ENCODE measurements at regions not wholly inside any gene's neighbourhood (a gene's known extent, or its start where the extent isn't known, plus 50 kb on each side); places are given as distances from the start of the nearest gene placed in this dataset.

GRCh38 chr6:137661601-137662000 is 167.4 kb upstream of the OLIG3 start:
- peak; percentile 26 for TF ChIP-seq CTCF (IDR thresholded peaks at IDR 0.05)
- Histone ChIP-seq H3K9me3 (no peaks in the 10 kb centered on the region), H3K27me3 (replicated peaks; ENCODE audit: insufficient read depth) (no peaks in the 10 kb centered on the region), H3K36me3 (no peaks in the 10 kb centered on the region), H3K4me1 (ENCODE audit: control insufficient read depth in 1 of 2, low read depth in 2 of 2) (no peaks in the 10 kb centered on the region), H3K4me3 (no peak overlapping the region), H3K27ac (no peak overlapping the region)
- DNase-seq (ENCODE audit: low spot score) (no peak), ATAC-seq (ENCODE audit: insufficient number of reproducible peaks, low FRiP score, low read depth) (no peak)

- no peak overlapping the region for H3K4me3 ChIP-seq
- no peak for ATAC-seq (ENCODE audit: insufficient number of reproducible peaks, low FRiP score, low read depth)
- H3K9me3 ChIP-seq: no peaks in the 10 kb centered on the region
- no peak for TF ChIP-seq CTCF (IDR thresholded peaks at IDR 0.05)
- no peaks in the 10 kb centered on the region for H3K4me1 ChIP-seq (ENCODE audit: control insufficient read depth in 1 of 2, low read depth in 2 of 2)
- H3K27me3 ChIP-seq (replicated peaks; ENCODE audit: insufficient read depth): no peaks in the 10 kb centered on the region
- no peaks in the 10 kb centered on the region for H3K36me3 ChIP-seq
- DNase-seq (ENCODE audit: low spot score): no peak
- no peak overlapping the region for H3K27ac ChIP-seq
These were observed 170.0 kb upstream of the OLIG3 start for GRCh38 chr6:137664183-137664582.

DNA sequence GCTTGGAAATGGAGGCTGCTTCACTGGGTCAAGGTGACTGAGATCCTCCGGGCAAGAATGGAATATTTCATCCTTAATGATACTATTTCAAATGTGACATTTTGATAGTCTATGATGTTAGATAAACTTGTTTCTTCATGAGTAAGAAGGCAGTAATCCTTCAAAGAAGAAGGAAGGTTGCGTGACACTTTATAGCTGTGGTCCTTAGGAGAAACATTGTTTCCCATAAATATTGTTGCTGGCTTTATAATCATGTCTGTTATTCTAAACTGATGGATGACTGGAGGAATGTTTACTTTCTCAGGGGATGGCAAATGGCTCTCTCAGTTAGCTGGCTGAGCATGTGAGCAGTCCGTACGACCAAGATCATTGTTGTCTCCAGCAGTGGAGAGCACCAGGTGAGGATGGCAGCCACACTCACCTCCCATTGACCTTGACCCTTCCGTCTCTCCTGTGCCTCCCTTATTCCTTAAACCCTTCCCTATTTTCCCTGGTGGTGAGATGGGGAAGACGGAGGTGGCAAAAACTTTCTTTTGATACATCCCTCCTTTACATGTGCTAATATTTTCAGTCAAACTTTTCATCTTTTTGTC is 171.2 kb upstream of the OLIG3 start:
- TF ChIP-seq CTCF (IDR thresholded peaks at IDR 0.05): no peak
- H3K27ac ChIP-seq: no peak overlapping the region
- no peak for ATAC-seq (ENCODE audit: insufficient number of reproducible peaks, low FRiP score, low read depth)

DNA sequence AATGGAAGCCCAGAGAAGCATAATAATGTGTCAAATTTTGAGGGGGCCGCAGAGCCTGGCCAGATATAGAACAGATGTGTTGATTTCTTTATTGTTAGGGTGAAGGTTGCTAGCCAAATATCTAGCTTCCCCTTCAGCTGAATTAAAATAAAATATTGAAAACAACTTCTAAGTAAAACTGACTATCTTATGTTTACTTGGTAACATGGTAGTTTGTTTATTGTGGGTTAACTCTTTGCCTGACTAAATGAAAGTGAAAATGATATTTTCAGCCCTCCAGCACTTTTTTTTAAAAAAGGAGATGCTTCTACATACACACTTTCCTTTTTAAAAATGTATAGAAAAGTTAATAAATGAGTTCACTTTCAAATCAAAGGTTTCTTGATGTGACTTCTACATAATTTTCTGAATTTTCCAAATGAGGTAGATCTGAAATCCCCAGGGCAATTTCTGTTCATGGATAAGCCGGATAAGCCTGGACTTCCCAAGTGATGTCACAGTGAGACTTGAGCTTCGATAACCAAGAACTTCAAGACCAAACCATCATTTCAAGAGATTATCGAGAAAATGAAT is 172.1 kb upstream of the OLIG3 start:
- H3K36me3 ChIP-seq: no peaks in the 10 kb centered on the region
- H3K27me3 ChIP-seq (replicated peaks; ENCODE audit: insufficient read depth): no peaks in the 10 kb centered on the region
- H3K4me3 ChIP-seq: no peak overlapping the region
- no peaks in the 10 kb centered on the region for H3K9me3 ChIP-seq
- ATAC-seq (ENCODE audit: insufficient number of reproducible peaks, low FRiP score, low read depth): no peak
- H3K4me1 ChIP-seq (ENCODE audit: control insufficient read depth in 1 of 2, low read depth in 2 of 2): no peaks in the 10 kb centered on the region
- no peak overlapping the region for H3K27ac ChIP-seq
- TF ChIP-seq CTCF (IDR thresholded peaks at IDR 0.05): no peak
- no peak for DNase-seq (ENCODE audit: low spot score)

More for the DNA sequence above, 171.2 kb upstream of the OLIG3 start:
- no peaks in the 10 kb centered on the region for H3K4me1 ChIP-seq (ENCODE audit: control insufficient read depth in 1 of 2, low read depth in 2 of 2)
- H3K36me3 ChIP-seq: no peaks in the 10 kb centered on the region
- no peaks in the 10 kb centered on the region for H3K27me3 ChIP-seq (replicated peaks; ENCODE audit: insufficient read depth)
- no peak for DNase-seq (ENCODE audit: low spot score)
- no peaks in the 10 kb centered on the region for H3K9me3 ChIP-seq
- H3K4me3 ChIP-seq: no peak overlapping the region

DNA sequence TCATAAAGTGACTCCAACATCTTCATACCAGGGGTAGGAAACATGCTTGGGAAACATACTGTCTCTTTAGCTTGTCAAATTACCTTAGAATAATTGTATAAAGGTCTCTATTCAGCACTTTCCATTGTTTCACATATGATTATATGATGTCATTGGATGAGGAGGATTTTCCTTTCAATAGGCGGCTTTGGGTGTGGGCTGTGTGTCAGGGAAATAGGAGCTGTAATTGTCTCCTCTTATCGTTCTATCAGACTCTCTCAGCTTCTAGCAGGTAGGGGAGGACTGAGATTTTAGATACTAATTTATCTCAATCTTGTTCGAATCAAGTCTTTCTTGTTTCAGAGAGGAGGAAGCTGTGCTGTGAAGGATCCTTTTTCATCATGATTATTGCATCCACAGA is 179.4 kb upstream of the OLIG3 start:
- DNase-seq (ENCODE audit: low spot score) (no peak), ATAC-seq (ENCODE audit: insufficient number of reproducible peaks, low FRiP score, low read depth) (no peak)
- H3K4me1 ChIP-seq (ENCODE audit: control insufficient read depth in 1 of 2, low read depth in 2 of 2): no peaks in the 10 kb centered on the region
- H3K9me3 ChIP-seq: no peaks in the 10 kb centered on the region
- no peaks in the 10 kb centered on the region for H3K36me3 ChIP-seq
- no peak overlapping the region for H3K27ac ChIP-seq
- no peaks in the 10 kb centered on the region for H3K27me3 ChIP-seq (replicated peaks; ENCODE audit: insufficient read depth)
- H3K4me3 ChIP-seq: no peak overlapping the region
- TF ChIP-seq CTCF (IDR thresholded peaks at IDR 0.05): no peak

Measured in thoracic aorta (tissue), 2 donors.